GM12878 (cell line): ENCODE measurements at regions not wholly inside any gene's neighbourhood (a gene's known extent, or its start where the extent isn't known, plus 50 kb on each side); places are given as distances from the start of the nearest gene placed in this dataset.

Source experiments
- ATAC-seq: fragments of 200-7000 bp; cut with Tn5 transposase; 3 replicates; pipeline ENCODE4 v1.9.1; 2020; ENCODE audit warnings: mild to moderate bottlenecking, moderate library complexity
- BruUV-seq: library from RNA; stranded (reverse); fragments of 400-500 nt; replicated peaks from 2 replicates; lab custom pipeline; 2021; lab: Mats Ljungman, UMichigan
- CTCF ChIA-PET: fragments of 300-600 bp; sonication (Branson Sonifier 250); formaldehyde crosslinking; extraction: SDS; loops from one replicate; lab custom pipeline; 2021; ENCODE audit warnings: inconsistent platforms; lab: Yijun Ruan, JAX
- POLR2A ChIA-PET: fragments of 350-600 bp; formaldehyde crosslinking; extraction: SDS; loops from one replicate; lab custom pipeline; 2021; ENCODE audit warnings: inconsistent platforms; lab: Charles Lee
- RAD21 ChIA-PET: fragments of 300-600 bp; sonication (Branson Sonifier 250); formaldehyde crosslinking; loops from one replicate; lab custom pipeline; 2023; ENCODE audit warnings: antibody characterized with exemption; ENCODE audit not compliant: unreplicated experiment; lab: Charles Lee
- SMC1A ChIA-PET: fragments of 300-600 bp; sonication (Branson Sonifier 250); formaldehyde crosslinking; loops from one replicate; lab custom pipeline; 2023; ENCODE audit not compliant: unreplicated experiment, uncharacterized antibody; lab: Charles Lee
- DNase-seq: peaks from one replicate; pipeline ENCODE4 v3.0.0-alpha.2; 2011; ENCODE audit warnings: low read depth, low spot score
- FAIRE-seq: peaks from 3 replicates; lab custom pipeline; 2011; peaks lifted over from hg19 to GRCh38; lab: Jason Lieb, UNC
- H2AFZ ChIP-seq: 2 replicates; pipeline ENCODE4 v1.6.0; 2011; ENCODE audit warnings: low read depth, low read length, control low read depth; ENCODE audit not compliant: control insufficient read depth
- H3K27ac ChIP-seq: 2 replicates; pipeline ENCODE4 v1.5.1; 2011; ENCODE audit warnings: control low read depth; ENCODE audit not compliant: control insufficient read depth, insufficient read depth
- H3K27me3 ChIP-seq, 2 experiments: replicated peaks in 1 of 2; 2 replicates each; pipeline versions ENCODE4 v1.6.0 to v1.6.1; 2011; ENCODE audit warnings: low read length in 1 of 2; ENCODE audit not compliant: control insufficient read depth in 2 of 2, insufficient read depth in 2 of 2
- H3K36me3 ChIP-seq, 2 experiments: 2 replicates each; pipeline ENCODE4 v1.5.1; 2011; ENCODE audit warnings: low read length in 1 of 2; ENCODE audit not compliant: control insufficient read depth in 2 of 2, insufficient read depth in 2 of 2
- H3K4me1 ChIP-seq: 2 replicates; pipeline ENCODE4 v1.6.1; 2011; ENCODE audit warnings: mild to moderate bottlenecking, low read length, moderate library complexity, mixed read lengths; ENCODE audit not compliant: control insufficient read depth, insufficient read depth
- H3K4me2 ChIP-seq: 2 replicates; pipeline ENCODE4 v1.6.0; 2011; ENCODE audit warnings: control low read depth; ENCODE audit not compliant: control insufficient read depth, insufficient read depth
- H3K4me3 ChIP-seq: fragments of 200-600 bp; sonication (generic); 2 replicates; pipeline ENCODE4 v1.5.1; 2016
- H3K79me2 ChIP-seq: 2 replicates; pipeline ENCODE4 v1.6.0; 2011; ENCODE audit warnings: low read length; ENCODE audit not compliant: control insufficient read depth, insufficient read depth
- H3K9ac ChIP-seq: 2 replicates; pipeline ENCODE4 v1.8.0; 2011; ENCODE audit warnings: low read length, control low read depth, mixed read lengths; ENCODE audit not compliant: control insufficient read depth, insufficient read depth
- H3K9me3 ChIP-seq: replicated peaks from 3 replicates; pipeline ENCODE4 v1.5.1; 2011; ENCODE audit warnings: mild to moderate bottlenecking, low read length; ENCODE audit not compliant: control insufficient read depth, insufficient read depth
- H4K20me1 ChIP-seq: 2 replicates; pipeline ENCODE4 v1.6.0; 2011; ENCODE audit not compliant: control insufficient read depth, insufficient read depth
- FOS ChIP-seq: IDR thresholded peaks from 3 replicates; pipeline ENCODE4 v1.6.1; 2011; ENCODE audit warnings: borderline replicate concordance; ENCODE audit not compliant: insufficient read length; ENCODE audit errors: extremely low read depth
- HCFC1 ChIP-seq: fragments of 150-350 bp; IDR thresholded peaks from 2 replicates; pipeline ENCODE4 v1.6.1; 2014; ENCODE audit warnings: low read length
- JUNB ChIP-seq: IDR thresholded peaks from 2 replicates; pipeline ENCODE4 v1.6.1; 2016; ENCODE audit warnings: antibody characterized with exemption, mild to moderate bottlenecking
- MTA2 ChIP-seq: fragments of 450-650 bp; IDR thresholded peaks from 2 replicates; pipeline ENCODE4 v1.6.1; 2016; ENCODE audit warnings: low read depth, mild to moderate bottlenecking, moderate library complexity
- NFIC ChIP-seq: IDR thresholded peaks from 2 replicates; pipeline ENCODE4 v1.6.1; 2012; ENCODE audit warnings: low read depth, mild to moderate bottlenecking, inconsistent platforms, low read length, moderate library complexity
- PBX3 ChIP-seq: IDR thresholded peaks from 2 replicates; pipeline ENCODE4 v1.6.1; 2011; ENCODE audit warnings: mild to moderate bottlenecking, low read depth, low read length, moderate library complexity; ENCODE audit not compliant: insufficient replicate concordance
- RELA ChIP-seq: fragments of 450-650 bp; IDR thresholded peaks from 2 replicates; pipeline ENCODE4 v1.8.0; 2014; ENCODE audit warnings: borderline replicate concordance; ENCODE audit not compliant: partially characterized antibody
- REST ChIP-seq: IDR thresholded peaks from 2 replicates; pipeline ENCODE4 v1.6.1; 2012; ENCODE audit warnings: mild to moderate bottlenecking, low read depth, low read length
- USF2 ChIP-seq: IDR thresholded peaks from 2 replicates; pipeline ENCODE4 v1.6.1; 2011; ENCODE audit warnings: low read depth, low read length, improper control_type of control experiment, borderline replicate concordance
- WRNIP1 ChIP-seq: IDR thresholded peaks from 2 replicates; pipeline ENCODE4 v1.6.1; 2011; ENCODE audit warnings: low read depth, low read length, improper control_type of control experiment, borderline replicate concordance
- ZBED1 ChIP-seq: IDR thresholded peaks from 2 replicates; pipeline ENCODE4 v1.6.1; 2016; ENCODE audit warnings: borderline replicate concordance
- ZNF217 ChIP-seq: fragments of 450-650 bp; IDR thresholded peaks from 2 replicates; pipeline ENCODE4 v1.6.1; 2017; ENCODE audit warnings: antibody characterized with exemption, mild to moderate bottlenecking
- WGBS: methylation state at CpG from one replicate; pipeline ENCODE4 v1.1.6; 2016; ENCODE audit warnings: low lambda C conversion rate; ENCODE audit not compliant: insufficient replicate concordance, insufficient coverage; ENCODE audit errors: missing lambda C conversion rate; 5-methylcytosine and 5-hydroxymethylcytosine counted together
- in situ Hi-C: fragments of 300-500 bp; cut with MboI; formaldehyde crosslinking; loops from 9 replicates; pipeline ENCODE4 v1.14.3; 2018; ENCODE audit warnings: mixed read lengths
- intact Hi-C: fragments of 100-400 bp; cut with micrococcal nuclease; formaldehyde crosslinking; loops from one replicate; pipeline ENCODE4 v1.14.2; 2022; ENCODE audit not compliant: unreplicated experiment

- DNase-seq (no peak), ATAC-seq (no peak), FAIRE-seq (no peak)
- WGBS: 63% methylated on average over 9 of the region's 9 CpGs
- Histone ChIP-seq H3K4me2 (no peak overlapping the region), H3K27me3 (no peaks in the 10 kb centered on the region), H2AFZ (no peak overlapping the region), H3K9me3 (no peaks in the 10 kb centered on the region), H3K4me1 (peaks cover 6% of the 10 kb centered on the region), H3K9ac (no peak overlapping the region), H3K36me3 (no peaks in the 10 kb centered on the region), H3K27ac (no peak overlapping the region), H3K79me2 (no peaks in the 10 kb centered on the region), H3K4me3 (no peak overlapping the region), H4K20me1 (no peaks in the 10 kb centered on the region)
- SMC1A ChIA-PET: no interaction called here
- CTCF ChIA-PET: no interaction called here
- no TSS peak for BruUV-seq
- POLR2A ChIA-PET: no interaction called here
- intact Hi-C loops (no loop called here), in situ Hi-C loops (no loop called here)
- TF ChIP-seq ZBED1: no peak
- no peak for TF ChIP-seq USF2
- TF ChIP-seq ZNF217: no peak
- TF ChIP-seq JUNB: no peak
- no peak for TF ChIP-seq WRNIP1
- RAD21 ChIA-PET: no interaction called here
Observed at GRCh38 chr10:3464760-3465405, 292.3 kb upstream of the PITRM1 start.

- ChIA-PET POLR2A (no interaction called here), SMC1A (no interaction called here), CTCF (no interaction called here), RAD21 (no interaction called here)
- H3K27ac ChIP-seq: no peak overlapping the region
- no peak overlapping the region for H3K9ac ChIP-seq
- DNase-seq (no peak), FAIRE-seq (no peak), ATAC-seq (no peak)
- H3K4me1 ChIP-seq: peaks cover 3% of the 10 kb centered on the region; the same call in 1 of the 2 replicates
- 56% methylated on average over 6 of the region's 6 CpGs for WGBS
- no peaks in the 10 kb centered on the region for H3K79me2 ChIP-seq
- H2AFZ ChIP-seq: no peak overlapping the region
- no peaks in the 10 kb centered on the region; the same call in 2 of the 3 replicates for H3K9me3 ChIP-seq
- H3K4me2 ChIP-seq: no peak overlapping the region
- H4K20me1 ChIP-seq: no peaks in the 10 kb centered on the region
- H3K36me3 ChIP-seq: no peaks in the 10 kb centered on the region
- intact Hi-C loops (no loop called here), in situ Hi-C loops (no loop called here)
- H3K27me3 ChIP-seq: no peaks in the 10 kb centered on the region
- BruUV-seq: no TSS peak
- no peak overlapping the region for H3K4me3 ChIP-seq
- TF ChIP-seq PBX3 (no peak), MTA2 (no peak), REST (no peak), HCFC1 (no peak), RELA (no peak), FOS (no peak), NFIC (no peak)
Observed at GRCh38 chr10:3460420-3461128, 288.0 kb upstream of the PITRM1 start.
